Neural cell (in vitro differentiated cells): ENCODE measurements at regions not wholly inside any gene's neighbourhood (a gene's known extent, or its start where the extent isn't known, plus 50 kb on each side); places are given as distances from the start of the nearest gene placed in this dataset.

ENCODE experiments used
- H2AFZ ChIP-seq: fragments of 200-600, 300-800 bp; sonication (generic), shearing (Covaris generic); 2 replicates; pipeline ENCODE4 v1.6.0; 2014; ENCODE audit warnings: low read depth, mild to moderate bottlenecking, antibody characterized with exemption, low read length, moderate library complexity
- H3F3A ChIP-seq: fragments of 200-600 bp; shearing (Covaris generic); 2 replicates; pipeline ENCODE4 v1.6.1; 2016; ENCODE audit warnings: mild to moderate bottlenecking, moderate library complexity, mixed read lengths, antibody characterized with exemption, low read length; ENCODE audit not compliant: insufficient read depth, poor library complexity, severe bottlenecking
- H3K27ac ChIP-seq: fragments of 200-600, 300-800 bp; sonication (generic), shearing (Covaris generic); 2 replicates; pipeline ENCODE4 v1.5.1; 2014; ENCODE audit warnings: mild to moderate bottlenecking, low read length, moderate library complexity
- H3K27me3 ChIP-seq: fragments of 300-800, 200-600 bp; sonication (generic), shearing (Covaris generic); 2 replicates; pipeline ENCODE4 v1.6.0; 2014; ENCODE audit warnings: mild to moderate bottlenecking, low read depth, low read length, moderate library complexity; ENCODE audit not compliant: insufficient read depth
- H3K36me3 ChIP-seq: fragments of 300-800, 200-600 bp; sonication (generic), shearing (Covaris generic); 2 replicates; pipeline ENCODE4 v1.5.1; 2014; ENCODE audit warnings: mild to moderate bottlenecking, antibody characterized with exemption, low read length, moderate library complexity; ENCODE audit not compliant: insufficient read depth
- H3K4me2 ChIP-seq: fragments of 300-800, 200-600 bp; sonication (generic), shearing (Covaris generic); 2 replicates; pipeline ENCODE4 v1.6.0; 2014; ENCODE audit warnings: mild to moderate bottlenecking, low read length
- H3K4me3 ChIP-seq: fragments of 300-800, 200-600 bp; sonication (generic), shearing (Covaris generic); 2 replicates; pipeline ENCODE4 v1.5.1; 2014; ENCODE audit warnings: mild to moderate bottlenecking, low read length, moderate library complexity
- H3K79me2 ChIP-seq: fragments of 200-600 bp; shearing (Covaris generic); replicated peaks from 2 replicates; pipeline ENCODE4 v1.6.0; 2014; ENCODE audit warnings: mild to moderate bottlenecking, low read length, moderate library complexity; ENCODE audit not compliant: insufficient read depth
- H3K9ac ChIP-seq: fragments of 300-800, 200-600 bp; sonication (generic), shearing (Covaris generic); 2 replicates; pipeline ENCODE4 v1.6.1; 2016; ENCODE audit warnings: mild to moderate bottlenecking, low read length, mixed read lengths
- H3K9me2 ChIP-seq: fragments of 200-600 bp; shearing (Covaris generic); 2 replicates; pipeline ENCODE4 v1.6.1; 2016; ENCODE audit warnings: mild to moderate bottlenecking, low read length, mixed read lengths; ENCODE audit not compliant: insufficient read depth
- H3K9me3 ChIP-seq: fragments of 200-600, 300-800 bp; sonication (generic), shearing (Covaris generic); 2 replicates; pipeline ENCODE4 v1.6.1; 2016; ENCODE audit warnings: mild to moderate bottlenecking, mixed run types, low read length, moderate library complexity, mixed read lengths
- H4K20me1 ChIP-seq: fragments of 200-600 bp; shearing (Covaris generic); 2 replicates; pipeline ENCODE4 v1.6.1; 2016; ENCODE audit warnings: mild to moderate bottlenecking, mixed run types; ENCODE audit not compliant: insufficient read depth
- EP300 ChIP-seq: fragments of 450-650 bp; conservative IDR thresholded peaks from 2 replicates; pipeline ENCODE4 v1.6.1; 2014; ENCODE audit warnings: antibody characterized with exemption, mild to moderate bottlenecking, moderate library complexity; ENCODE audit not compliant: poor library complexity, severe bottlenecking
- EZH2 ChIP-seq: fragments of 200-600, 300-800 bp; shearing (Covaris generic), sonication (generic); IDR thresholded peaks from 2 replicates; pipeline ENCODE4 v1.6.1; 2014; ENCODE audit warnings: antibody characterized with exemption, low read length, borderline replicate concordance, mild to moderate bottlenecking; ENCODE audit not compliant: insufficient read depth, poor library complexity, severe bottlenecking
- MXI1 ChIP-seq: fragments of 450-650 bp; conservative IDR thresholded peaks from 2 replicates; pipeline ENCODE4 v1.6.1; 2014; ENCODE audit warnings: antibody characterized with exemption, mild to moderate bottlenecking; ENCODE audit not compliant: poor library complexity, severe bottlenecking
- POLR2AphosphoS5 ChIP-seq: IDR thresholded peaks from 2 replicates; pipeline ENCODE4 v1.6.1; 2012
- RAD21 ChIP-seq: fragments of 450-650 bp; conservative IDR thresholded peaks from 2 replicates; pipeline ENCODE4 v1.6.1; 2014; ENCODE audit warnings: antibody characterized with exemption, mild to moderate bottlenecking, moderate library complexity
- REST ChIP-seq: IDR thresholded peaks from 2 replicates; pipeline ENCODE4 v1.6.1; 2012; ENCODE audit warnings: borderline replicate concordance
- SMC3 ChIP-seq: fragments of 450-650 bp; conservative IDR thresholded peaks from 2 replicates; pipeline ENCODE4 v1.6.1; 2014; ENCODE audit warnings: antibody characterized with exemption, mild to moderate bottlenecking, moderate library complexity; ENCODE audit not compliant: poor library complexity
- TAF1 ChIP-seq: IDR thresholded peaks from 2 replicates; pipeline ENCODE4 v1.6.1; 2012; ENCODE audit warnings: low read depth
- TF ChIP-seq, protein P1 (sequence below): fragments of 450-650 bp; IDR thresholded peaks from 2 replicates; pipeline ENCODE4 v1.5.1; 2014; ENCODE audit warnings: antibody characterized with exemption, mild to moderate bottlenecking, moderate library complexity; ENCODE audit not compliant: poor library complexity, severe bottlenecking

- no peaks in the 10 kb centered on the region for H3K79me2 ChIP-seq
- no peaks in the 10 kb centered on the region for H3K27me3 ChIP-seq
- H3K4me3 ChIP-seq, result no peak overlapping the region
- H2AFZ ChIP-seq, result no peak overlapping the region
- TF ChIP-seq MXI1, result no peak
- TF ChIP-seq REST, result no peak
- TF ChIP-seq TAF1, result no peak
- TF ChIP-seq, protein P1, sequence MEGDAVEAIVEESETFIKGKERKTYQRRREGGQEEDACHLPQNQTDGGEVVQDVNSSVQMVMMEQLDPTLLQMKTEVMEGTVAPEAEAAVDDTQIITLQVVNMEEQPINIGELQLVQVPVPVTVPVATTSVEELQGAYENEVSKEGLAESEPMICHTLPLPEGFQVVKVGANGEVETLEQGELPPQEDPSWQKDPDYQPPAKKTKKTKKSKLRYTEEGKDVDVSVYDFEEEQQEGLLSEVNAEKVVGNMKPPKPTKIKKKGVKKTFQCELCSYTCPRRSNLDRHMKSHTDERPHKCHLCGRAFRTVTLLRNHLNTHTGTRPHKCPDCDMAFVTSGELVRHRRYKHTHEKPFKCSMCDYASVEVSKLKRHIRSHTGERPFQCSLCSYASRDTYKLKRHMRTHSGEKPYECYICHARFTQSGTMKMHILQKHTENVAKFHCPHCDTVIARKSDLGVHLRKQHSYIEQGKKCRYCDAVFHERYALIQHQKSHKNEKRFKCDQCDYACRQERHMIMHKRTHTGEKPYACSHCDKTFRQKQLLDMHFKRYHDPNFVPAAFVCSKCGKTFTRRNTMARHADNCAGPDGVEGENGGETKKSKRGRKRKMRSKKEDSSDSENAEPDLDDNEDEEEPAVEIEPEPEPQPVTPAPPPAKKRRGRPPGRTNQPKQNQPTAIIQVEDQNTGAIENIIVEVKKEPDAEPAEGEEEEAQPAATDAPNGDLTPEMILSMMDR, result no peak
- TF ChIP-seq EP300, result no peak
- no peak for TF ChIP-seq SMC3
- TF ChIP-seq RAD21, result no peak
- TF ChIP-seq EZH2, result no peak
- no peak for TF ChIP-seq POLR2AphosphoS5
- no peak overlapping the region for H3K27ac ChIP-seq
- H3F3A ChIP-seq, result no peaks in the 10 kb centered on the region
- no peak overlapping the region for H3K4me2 ChIP-seq
- H3K9me3 ChIP-seq, result peaks cover 3% of the 10 kb centered on the region
- H3K9me2 ChIP-seq, result no peaks in the 10 kb centered on the region
- no peaks in the 10 kb centered on the region for H4K20me1 ChIP-seq
- no peak overlapping the region for H3K9ac ChIP-seq
- H3K36me3 ChIP-seq, result no peaks in the 10 kb centered on the region
Measured at GRCh38 chr9:32319312-32319929, 65.0 kb upstream of the ACO1 start.

- no peak overlapping the region for H2AFZ ChIP-seq
Measured at GRCh38 chr9:32322622-32323021, 61.8 kb upstream of the ACO1 start.

More at GRCh38 chr9:32322622-32323021, 61.8 kb upstream of the ACO1 start:
- no peaks in the 10 kb centered on the region for H3K79me2 ChIP-seq
- no peaks in the 10 kb centered on the region for H3K27me3 ChIP-seq
- no peak overlapping the region for H3K27ac ChIP-seq
- no peak overlapping the region for H3K9ac ChIP-seq
- H3K4me3 ChIP-seq, result no peak overlapping the region
- H3F3A ChIP-seq, result no peaks in the 10 kb centered on the region
- H3K9me3 ChIP-seq, result no peaks in the 10 kb centered on the region
- H4K20me1 ChIP-seq, result no peaks in the 10 kb centered on the region
- H3K4me2 ChIP-seq, result no peak overlapping the region
- TF ChIP-seq POLR2AphosphoS5, result no peak
- no peak for TF ChIP-seq RAD21
- no peak for TF ChIP-seq REST
- no peak for TF ChIP-seq TAF1
- TF ChIP-seq, protein P1, result no peak
- TF ChIP-seq EP300, result no peak
- TF ChIP-seq EZH2, result no peak
- no peaks in the 10 kb centered on the region for H3K9me2 ChIP-seq
- no peaks in the 10 kb centered on the region for H3K36me3 ChIP-seq
